Tibial artery (tissue), 4 donors: ENCODE measurements at regions not wholly inside any gene's neighbourhood (a gene's known extent, or its start where the extent isn't known, plus 50 kb on each side); places are given as distances from the start of the nearest gene placed in this dataset.

ENCODE experiments used
- DNase-seq, 2 donors: peaks; one replicate each; pipeline ENCODE4 v3.0.0-alpha.2; 2019
- H3K27ac ChIP-seq, 2 donors: fragments of 200-600 bp; sonication (generic) in 1 of 2; 1 replicate in 1 of 2; 2 replicates in 1 of 2; pipeline ENCODE4 v1.5.1; 2018 to 2019; ENCODE audit warnings: mild to moderate bottlenecking in 1 of 2
- H3K27me3 ChIP-seq, 2 donors: fragments of 200-600 bp; sonication (generic) in 1 of 2; one replicate each; pipeline versions ENCODE4 v1.5.1 to v1.6.0; 2016 to 2019
- H3K36me3 ChIP-seq, 3 donors: fragments of 200-600 bp; sonication (generic) in 2 of 3; one replicate each; pipeline ENCODE4 v1.5.1; 2016 to 2019; ENCODE audit warnings: mild to moderate bottlenecking in 2 of 3
- H3K4me1 ChIP-seq, 4 donors: fragments of 200-600 bp; sonication (generic) in 2 of 4; 1 replicate in 3 of 4; 2 replicates in 1 of 4; pipeline ENCODE4 v1.5.1; 2016 to 2019
- H3K4me3 ChIP-seq, 2 donors: fragments of 200-600 bp; sonication (generic) in 1 of 2; 1 replicate in 1 of 2; 2 replicates in 1 of 2; pipeline ENCODE4 v1.5.1; 2018 to 2019; ENCODE audit warnings: mild to moderate bottlenecking in 2 of 2
- H3K9me3 ChIP-seq, 3 donors: fragments of 200-600 bp; sonication (generic) in 1 of 3; one replicate each; pipeline ENCODE4 v1.5.1; 2016 to 2019
- intact Hi-C: fragments of 100-400 bp; cut with DNase I; formaldehyde crosslinking; loops from one replicate; pipeline ENCODE4 v1.15.0; 2023; ENCODE audit warnings: low total_unique reads
- TF ChIP-seq, protein P1 (sequence below), 2 experiments: fragments of 200-600 bp in 1 of 2; fragments of 450-650 bp in 1 of 2; IDR thresholded peaks; one replicate each; pipeline ENCODE4 v1.5.1; 2017 to 2019; ENCODE audit warnings: antibody characterized with exemption in 2 of 2, mild to moderate bottlenecking in 1 of 2, moderate library complexity in 1 of 2

DNA sequence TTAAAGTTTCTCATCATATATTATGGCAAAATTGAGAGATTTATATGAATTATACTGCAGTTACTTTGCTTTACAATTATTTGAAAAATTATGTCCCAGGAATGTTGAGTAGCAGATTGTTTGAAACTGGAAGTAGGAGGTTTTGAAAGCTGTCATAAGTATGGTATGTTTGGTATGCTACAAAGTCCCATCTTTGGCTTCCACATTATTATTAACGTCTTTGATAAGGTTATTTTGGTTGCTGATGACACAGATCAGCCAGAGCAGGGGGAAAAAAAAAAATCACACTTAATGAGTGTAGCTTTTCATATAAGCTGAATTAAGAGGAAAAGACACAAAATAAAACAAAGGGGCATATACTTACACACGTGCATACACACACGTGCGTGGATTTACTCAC lies 130.1 kb downstream of the SLITRK1 start:
- no peaks in the 10 kb centered on the region for H3K4me1 ChIP-seq
- TF ChIP-seq, protein P1, sequence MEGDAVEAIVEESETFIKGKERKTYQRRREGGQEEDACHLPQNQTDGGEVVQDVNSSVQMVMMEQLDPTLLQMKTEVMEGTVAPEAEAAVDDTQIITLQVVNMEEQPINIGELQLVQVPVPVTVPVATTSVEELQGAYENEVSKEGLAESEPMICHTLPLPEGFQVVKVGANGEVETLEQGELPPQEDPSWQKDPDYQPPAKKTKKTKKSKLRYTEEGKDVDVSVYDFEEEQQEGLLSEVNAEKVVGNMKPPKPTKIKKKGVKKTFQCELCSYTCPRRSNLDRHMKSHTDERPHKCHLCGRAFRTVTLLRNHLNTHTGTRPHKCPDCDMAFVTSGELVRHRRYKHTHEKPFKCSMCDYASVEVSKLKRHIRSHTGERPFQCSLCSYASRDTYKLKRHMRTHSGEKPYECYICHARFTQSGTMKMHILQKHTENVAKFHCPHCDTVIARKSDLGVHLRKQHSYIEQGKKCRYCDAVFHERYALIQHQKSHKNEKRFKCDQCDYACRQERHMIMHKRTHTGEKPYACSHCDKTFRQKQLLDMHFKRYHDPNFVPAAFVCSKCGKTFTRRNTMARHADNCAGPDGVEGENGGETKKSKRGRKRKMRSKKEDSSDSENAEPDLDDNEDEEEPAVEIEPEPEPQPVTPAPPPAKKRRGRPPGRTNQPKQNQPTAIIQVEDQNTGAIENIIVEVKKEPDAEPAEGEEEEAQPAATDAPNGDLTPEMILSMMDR (IDR thresholded peaks at IDR 0.05), result no peak
- intact Hi-C loops, result no loop called here
- H3K27me3 ChIP-seq, result no peaks in the 10 kb centered on the region
- H3K36me3 ChIP-seq, result no peaks in the 10 kb centered on the region
- H3K9me3 ChIP-seq, result peaks cover 0 to 4% (median 0%) of the 10 kb centered on the region in 3 donors
- no peak overlapping the region for H3K27ac ChIP-seq
- no peak for DNase-seq
- H3K4me3 ChIP-seq, result no peak overlapping the region

DNA sequence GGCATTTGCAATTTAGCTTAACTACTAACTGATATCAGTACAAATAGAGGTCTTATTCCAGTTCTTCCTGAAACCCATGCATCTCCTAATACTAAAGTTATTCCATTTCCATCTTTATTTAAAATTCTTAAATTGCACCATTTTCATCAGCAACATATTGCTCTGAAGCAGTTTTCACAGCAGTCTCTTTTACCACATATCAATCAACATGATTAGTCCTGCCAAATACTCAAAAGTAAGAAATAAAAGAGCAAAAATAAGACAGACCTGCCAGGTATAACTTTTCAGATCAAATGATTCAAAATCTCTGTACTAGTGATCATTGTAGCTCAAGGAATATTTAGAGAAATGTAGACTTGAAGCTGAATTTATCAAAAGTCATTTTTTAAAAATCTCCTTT lies 141.7 kb downstream of the SLITRK1 start:
- no peaks in the 10 kb centered on the region for H3K9me3 ChIP-seq
- H3K27ac ChIP-seq, result no peak overlapping the region
- TF ChIP-seq, protein P1 (IDR thresholded peaks at IDR 0.05), result no peak
- intact Hi-C loops, result no loop called here
- H3K27me3 ChIP-seq, result no peaks in the 10 kb centered on the region
- DNase-seq, result no peak
- H3K36me3 ChIP-seq, result no peaks in the 10 kb centered on the region
- H3K4me1 ChIP-seq, result no peaks in the 10 kb centered on the region
- H3K4me3 ChIP-seq, result no peak overlapping the region

DNA sequence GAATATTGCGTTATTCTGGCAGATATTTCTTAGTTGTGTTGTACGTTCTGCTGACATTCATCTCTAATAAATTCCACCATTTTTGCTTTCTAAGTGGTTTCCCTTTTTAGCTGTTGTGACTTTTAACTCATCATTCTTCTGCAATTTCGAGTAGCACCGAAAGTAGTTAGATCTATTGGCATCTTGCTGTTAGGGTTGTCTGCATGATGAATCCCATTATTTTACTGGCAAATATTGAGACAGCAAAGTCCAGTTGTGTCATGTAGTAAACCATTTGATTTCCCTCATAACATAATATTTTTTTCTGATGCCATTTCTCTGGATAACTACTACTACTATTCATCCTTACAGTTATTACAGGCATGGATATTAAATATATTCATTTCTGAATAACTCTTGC lies 143.9 kb downstream of the SLITRK1 start:
- Histone ChIP-seq H3K27me3 (no peaks in the 10 kb centered on the region), H3K4me1 (no peaks in the 10 kb centered on the region), H3K9me3 (no peaks in the 10 kb centered on the region), H3K27ac (no peak overlapping the region), H3K4me3 (no peak overlapping the region), H3K36me3 (no peaks in the 10 kb centered on the region)
- no peak for DNase-seq
- intact Hi-C loops, result no loop called here
- TF ChIP-seq, protein P1 (IDR thresholded peaks at IDR 0.05), result no peak

DNA sequence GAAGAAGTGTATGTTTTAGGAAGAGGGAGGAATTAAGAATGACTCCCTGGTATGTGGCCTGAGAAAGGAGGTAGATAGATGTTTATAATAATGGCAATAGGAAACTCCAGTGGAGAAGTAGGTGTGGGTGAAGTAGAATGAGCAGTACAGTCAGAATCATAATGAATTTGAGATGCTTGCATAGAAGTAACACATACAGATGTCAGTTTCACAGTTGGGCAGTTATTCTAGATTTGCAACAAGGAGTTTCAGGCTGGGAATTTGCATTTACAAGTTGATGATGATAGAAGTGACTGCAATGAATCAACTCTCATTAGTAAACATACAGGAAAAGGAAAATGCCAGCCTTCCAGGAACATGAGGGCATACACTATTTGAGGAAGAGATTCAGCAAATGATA lies 149.0 kb downstream of the SLITRK1 start:
- TF ChIP-seq, protein P1 (IDR thresholded peaks at IDR 0.05), result no peak
- Histone ChIP-seq H3K27me3 (no peaks in the 10 kb centered on the region), H3K4me3 (no peak overlapping the region), H3K36me3 (no peaks in the 10 kb centered on the region), H3K9me3 (no peaks in the 10 kb centered on the region), H3K4me1 (no peaks in the 10 kb centered on the region), H3K27ac (no peak overlapping the region)
- intact Hi-C loops, result no loop called here
- DNase-seq, result no peak

DNA sequence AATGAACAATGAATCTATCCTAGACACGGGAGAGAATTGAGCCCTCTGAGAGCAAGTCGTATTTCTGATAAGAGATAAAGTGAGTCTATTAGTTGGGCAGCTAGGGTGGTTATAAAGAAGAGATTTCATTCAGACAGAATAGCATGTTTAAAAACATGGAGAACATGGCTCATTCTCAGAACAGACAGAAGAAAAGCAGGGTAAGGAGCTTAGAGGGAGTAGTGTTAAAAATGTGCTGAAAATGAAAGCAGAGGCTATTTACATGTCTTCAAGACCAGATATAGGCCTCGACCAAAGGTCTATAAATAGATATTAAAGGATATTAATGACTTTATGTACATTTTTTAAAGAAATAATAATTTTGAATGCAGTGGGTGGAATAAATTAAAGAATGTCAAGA lies 149.5 kb downstream of the SLITRK1 start:
- intact Hi-C loops, result no loop called here
- DNase-seq, result no peak
- H3K4me1 ChIP-seq, result no peaks in the 10 kb centered on the region
- no peak overlapping the region for H3K27ac ChIP-seq
- TF ChIP-seq, protein P1 (IDR thresholded peaks at IDR 0.05), result no peak
- no peaks in the 10 kb centered on the region for H3K36me3 ChIP-seq
- H3K27me3 ChIP-seq, result no peaks in the 10 kb centered on the region
- H3K4me3 ChIP-seq, result no peak overlapping the region
- H3K9me3 ChIP-seq, result no peaks in the 10 kb centered on the region

DNA sequence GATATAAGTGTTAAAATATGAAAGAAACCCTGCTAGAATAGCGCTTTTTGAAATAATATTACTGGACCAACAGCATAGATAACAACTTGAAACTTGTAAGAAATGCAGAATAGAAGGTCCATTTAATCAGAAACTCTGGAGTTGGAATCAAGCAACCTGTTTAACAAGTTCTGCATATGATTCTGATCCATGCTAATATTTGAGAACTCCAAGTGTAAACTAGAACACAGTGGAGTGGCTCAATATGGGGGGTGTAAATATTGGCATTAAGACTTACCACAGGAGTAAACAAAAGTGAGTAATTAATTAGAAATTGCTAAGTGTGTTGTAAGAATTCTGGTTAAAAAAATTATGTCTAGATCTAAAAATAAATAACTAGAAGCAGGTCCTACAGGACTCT lies 151.2 kb downstream of the SLITRK1 start:
- Histone ChIP-seq H3K27me3 (no peaks in the 10 kb centered on the region), H3K36me3 (no peaks in the 10 kb centered on the region), H3K27ac (no peak overlapping the region), H3K9me3 (no peaks in the 10 kb centered on the region), H3K4me3 (no peak overlapping the region), H3K4me1 (no peaks in the 10 kb centered on the region)
- TF ChIP-seq, protein P1 (IDR thresholded peaks at IDR 0.05), result no peak
- intact Hi-C loops, result no loop called here
- DNase-seq, result no peak
